ENCODE measurements at regions not wholly inside any gene's neighbourhood (a gene's known extent, or its start where the extent isn't known, plus 50 kb on each side); places are given as distances from the start of the nearest gene placed in this dataset.

- Histone ChIP-seq H3K27me3 (ENCODE audit: control insufficient read depth, insufficient read depth, low read length) (no peaks in the 10 kb centered on the region), H3K27ac (ENCODE audit: low read length) (no peak overlapping the region), H3K9me3 (ENCODE audit: control insufficient read depth, insufficient read depth, low read length) (no peaks in the 10 kb centered on the region), H3K4me1 (ENCODE audit: control insufficient read depth, insufficient read depth, low read length) (0 out of 2 replicates have a peak, but pooled peaks cover 1% of the 10 kb centered on the region), H3K4me3 (ENCODE audit: low read length) (no peak overlapping the region), H3K36me3 (ENCODE audit: control insufficient read depth, insufficient read depth, low read length) (no peaks in the 10 kb centered on the region)
- no CpG with 5 or more reads among the region's 9 CpGs for WGBS (ENCODE audit: insufficient coverage, insufficient read length)
- DNase-seq (ENCODE audit: low read depth, low spot score): no peak
Measured at GRCh38 chr11:11220786-11221185, 132.3 kb downstream of the CSNK2A3 start.

DNA sequence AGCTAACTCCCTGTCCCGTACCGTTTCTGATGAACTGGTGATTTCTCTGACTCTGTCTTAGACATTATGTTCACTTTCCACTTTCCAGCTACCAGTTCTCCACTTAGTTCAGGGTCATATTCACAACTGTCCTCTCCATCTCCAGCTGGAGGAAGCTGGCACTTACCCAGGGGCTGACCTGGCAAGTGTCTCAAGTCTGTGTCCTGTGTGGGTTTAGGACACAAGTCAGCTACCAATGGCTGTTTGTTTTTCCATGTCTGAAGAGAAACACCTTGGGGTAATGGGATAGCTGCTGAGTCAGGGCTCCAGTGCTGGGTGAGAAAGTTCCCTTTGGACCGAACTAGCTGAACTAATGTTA is 134.4 kb downstream of the CSNK2A3 start:
- WGBS (ENCODE audit: insufficient coverage, insufficient read length): no CpG with 5 or more reads among the region's 3 CpGs
- H3K36me3 ChIP-seq (ENCODE audit: control insufficient read depth, insufficient read depth, low read length): no peaks in the 10 kb centered on the region
- H3K27ac ChIP-seq (ENCODE audit: low read length): no peak overlapping the region
- DNase-seq (ENCODE audit: low read depth, low spot score): no peak
- H3K4me3 ChIP-seq (ENCODE audit: low read length): no peak overlapping the region
- H3K9me3 ChIP-seq (ENCODE audit: control insufficient read depth, insufficient read depth, low read length): no peaks in the 10 kb centered on the region
- H3K27me3 ChIP-seq (ENCODE audit: control insufficient read depth, insufficient read depth, low read length): no peaks in the 10 kb centered on the region
- H3K4me1 ChIP-seq (ENCODE audit: control insufficient read depth, insufficient read depth, low read length): 0 out of 2 replicates have a peak, but pooled peaks cover 1% of the 10 kb centered on the region

- no CpG with 5 or more reads among the region's 5 CpGs for WGBS (ENCODE audit: insufficient coverage, insufficient read length)
- H3K27ac ChIP-seq (ENCODE audit: low read length): no peak overlapping the region
Measured at GRCh38 chr11:11217929-11218628, 135.0 kb downstream of the CSNK2A3 start.

GRCh38 chr11:11217289-11217928 is 135.6 kb downstream of the CSNK2A3 start:
- Histone ChIP-seq H3K36me3 (ENCODE audit: control insufficient read depth, insufficient read depth, low read length) (no peaks in the 10 kb centered on the region), H3K4me1 (ENCODE audit: control insufficient read depth, insufficient read depth, low read length) (0 out of 2 replicates have a peak, but pooled peaks cover 1% of the 10 kb centered on the region), H3K4me3 (ENCODE audit: low read length) (no peak overlapping the region), H3K9me3 (ENCODE audit: control insufficient read depth, insufficient read depth, low read length) (no peaks in the 10 kb centered on the region), H3K27me3 (ENCODE audit: control insufficient read depth, insufficient read depth, low read length) (no peaks in the 10 kb centered on the region), H3K27ac (ENCODE audit: low read length) (no peak overlapping the region)
- WGBS (ENCODE audit: insufficient coverage, insufficient read length): no CpG with 5 or more reads among the region's 9 CpGs
- no peak for DNase-seq (ENCODE audit: low read depth, low spot score)

More at GRCh38 chr11:11217929-11218628, 135.0 kb downstream of the CSNK2A3 start:
- no peaks in the 10 kb centered on the region for H3K9me3 ChIP-seq (ENCODE audit: control insufficient read depth, insufficient read depth, low read length)
- H3K4me1 ChIP-seq (ENCODE audit: control insufficient read depth, insufficient read depth, low read length): 0 out of 2 replicates have a peak, but pooled peaks cover 1% of the 10 kb centered on the region
- no peaks in the 10 kb centered on the region for H3K27me3 ChIP-seq (ENCODE audit: control insufficient read depth, insufficient read depth, low read length)
- H3K4me3 ChIP-seq (ENCODE audit: low read length): no peak overlapping the region
- H3K36me3 ChIP-seq (ENCODE audit: control insufficient read depth, insufficient read depth, low read length): no peaks in the 10 kb centered on the region
- DNase-seq (ENCODE audit: low read depth, low spot score): no peak

GRCh38 chr11:11215944-11216343 is 137.1 kb downstream of the CSNK2A3 start:
- WGBS (ENCODE audit: insufficient coverage, insufficient read length): no CpG with 5 or more reads among the region's 3 CpGs
- H3K4me1 ChIP-seq (ENCODE audit: control insufficient read depth, insufficient read depth, low read length): 0 out of 2 replicates have a peak, but pooled peaks cover 1% of the 10 kb centered on the region
- no peaks in the 10 kb centered on the region for H3K27me3 ChIP-seq (ENCODE audit: control insufficient read depth, insufficient read depth, low read length)
- no peaks in the 10 kb centered on the region for H3K36me3 ChIP-seq (ENCODE audit: control insufficient read depth, insufficient read depth, low read length)
- no peak for DNase-seq (ENCODE audit: low read depth, low spot score)
- H3K4me3 ChIP-seq (ENCODE audit: low read length): no peak overlapping the region
- no peaks in the 10 kb centered on the region for H3K9me3 ChIP-seq (ENCODE audit: control insufficient read depth, insufficient read depth, low read length)
- H3K27ac ChIP-seq (ENCODE audit: low read length): no peak overlapping the region

- WGBS (ENCODE audit: insufficient coverage, insufficient read length): no CpG with 5 or more reads among the region's 5 CpGs
- H3K4me3 ChIP-seq (ENCODE audit: low read length): no peak overlapping the region
- no peaks in the 10 kb centered on the region for H3K4me1 ChIP-seq (ENCODE audit: control insufficient read depth, insufficient read depth, low read length)
- H3K27me3 ChIP-seq (ENCODE audit: control insufficient read depth, insufficient read depth, low read length): no peaks in the 10 kb centered on the region
- no peaks in the 10 kb centered on the region for H3K9me3 ChIP-seq (ENCODE audit: control insufficient read depth, insufficient read depth, low read length)
- no peaks in the 10 kb centered on the region for H3K36me3 ChIP-seq (ENCODE audit: control insufficient read depth, insufficient read depth, low read length)
- no peak for DNase-seq (ENCODE audit: low read depth, low spot score)
- H3K27ac ChIP-seq (ENCODE audit: low read length): no peak overlapping the region
Measured at GRCh38 chr11:11215058-11215815, 137.8 kb downstream of the CSNK2A3 start.

DNA sequence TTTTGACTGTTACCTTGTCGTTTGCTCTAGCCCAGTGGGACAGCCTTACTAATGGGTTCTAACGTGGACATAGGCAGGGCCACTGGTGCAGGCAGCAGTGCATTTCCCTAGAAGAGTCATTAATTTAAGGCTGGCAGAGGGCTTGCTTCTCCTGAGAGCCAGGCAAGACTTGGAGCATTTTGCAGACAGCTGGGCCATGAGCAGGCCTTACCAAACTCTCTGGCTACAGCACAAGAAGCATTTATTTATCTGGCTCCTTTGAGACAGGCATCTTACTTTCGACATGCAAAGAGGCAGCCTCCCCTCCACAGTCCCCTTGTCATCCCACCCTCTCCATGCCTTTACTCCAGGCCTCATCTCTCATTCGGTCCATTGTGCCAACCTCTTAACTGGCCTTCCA is 139.9 kb downstream of the CSNK2A3 start:
- Histone ChIP-seq H3K27ac (ENCODE audit: low read length) (no peak overlapping the region), H3K4me3 (ENCODE audit: low read length) (no peak overlapping the region), H3K27me3 (ENCODE audit: control insufficient read depth, insufficient read depth, low read length) (no peaks in the 10 kb centered on the region), H3K9me3 (ENCODE audit: control insufficient read depth, insufficient read depth, low read length) (no peaks in the 10 kb centered on the region), H3K4me1 (ENCODE audit: control insufficient read depth, insufficient read depth, low read length) (no peaks in the 10 kb centered on the region), H3K36me3 (ENCODE audit: control insufficient read depth, insufficient read depth, low read length) (no peaks in the 10 kb centered on the region)
- no peak for DNase-seq (ENCODE audit: low read depth, low spot score)
- WGBS (ENCODE audit: insufficient coverage, insufficient read length): no CpG with 5 or more reads among the region's 4 CpGs

- H3K36me3 ChIP-seq (ENCODE audit: control insufficient read depth, insufficient read depth, low read length): no peaks in the 10 kb centered on the region
- H3K4me1 ChIP-seq (ENCODE audit: control insufficient read depth, insufficient read depth, low read length): no peaks in the 10 kb centered on the region
- H3K4me3 ChIP-seq (ENCODE audit: low read length): no peak overlapping the region
- no peak for DNase-seq (ENCODE audit: low read depth, low spot score)
- no peaks in the 10 kb centered on the region for H3K9me3 ChIP-seq (ENCODE audit: control insufficient read depth, insufficient read depth, low read length)
- no peaks in the 10 kb centered on the region for H3K27me3 ChIP-seq (ENCODE audit: control insufficient read depth, insufficient read depth, low read length)
- H3K27ac ChIP-seq (ENCODE audit: low read length): no peak overlapping the region
Measured at GRCh38 chr11:11211888-11212287, 141.2 kb downstream of the CSNK2A3 start.

DNA sequence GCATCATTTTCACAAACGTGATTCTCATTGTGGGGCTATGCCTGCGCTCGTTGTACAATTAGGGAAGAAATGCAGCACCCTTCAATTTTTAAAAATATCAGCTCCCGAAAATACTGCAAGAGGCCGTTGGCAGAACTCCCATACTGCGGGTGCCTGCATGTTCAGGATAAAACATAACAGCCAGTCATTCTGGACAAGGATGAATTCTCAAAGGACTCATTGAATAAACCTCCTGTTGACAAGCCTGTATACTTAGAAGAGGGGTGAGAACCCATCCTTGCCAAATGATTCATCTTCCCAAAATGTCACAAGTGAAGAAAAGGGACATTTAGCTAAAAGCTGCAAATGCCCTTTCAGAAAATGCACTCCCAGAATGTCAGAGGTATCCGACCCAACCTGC is 141.9 kb downstream of the CSNK2A3 start:
- DNase-seq (ENCODE audit: low read depth, low spot score): no peak

GRCh38 chr11:11210446-11210845 is 142.6 kb downstream of the CSNK2A3 start:
- WGBS (ENCODE audit: insufficient coverage, insufficient read length): no CpG with 5 or more reads among the region's 3 CpGs
- H3K4me3 ChIP-seq (ENCODE audit: low read length): no peak overlapping the region
- no peaks in the 10 kb centered on the region for H3K27me3 ChIP-seq (ENCODE audit: control insufficient read depth, insufficient read depth, low read length)
- no peak overlapping the region for H3K27ac ChIP-seq (ENCODE audit: low read length)
- no peak for DNase-seq (ENCODE audit: low read depth, low spot score)
- no peaks in the 10 kb centered on the region for H3K4me1 ChIP-seq (ENCODE audit: control insufficient read depth, insufficient read depth, low read length)
- no peaks in the 10 kb centered on the region for H3K36me3 ChIP-seq (ENCODE audit: control insufficient read depth, insufficient read depth, low read length)
- no peaks in the 10 kb centered on the region for H3K9me3 ChIP-seq (ENCODE audit: control insufficient read depth, insufficient read depth, low read length)

More for the DNA sequence above, 141.9 kb downstream of the CSNK2A3 start:
- H3K4me3 ChIP-seq (ENCODE audit: low read length): no peak overlapping the region
- WGBS (ENCODE audit: insufficient coverage, insufficient read length): no CpG with 5 or more reads among the region's 7 CpGs
- no peak overlapping the region for H3K27ac ChIP-seq (ENCODE audit: low read length)
- H3K36me3 ChIP-seq (ENCODE audit: control insufficient read depth, insufficient read depth, low read length): no peaks in the 10 kb centered on the region
- H3K9me3 ChIP-seq (ENCODE audit: control insufficient read depth, insufficient read depth, low read length): no peaks in the 10 kb centered on the region
- no peaks in the 10 kb centered on the region for H3K27me3 ChIP-seq (ENCODE audit: control insufficient read depth, insufficient read depth, low read length)
- no peaks in the 10 kb centered on the region for H3K4me1 ChIP-seq (ENCODE audit: control insufficient read depth, insufficient read depth, low read length)

Data from iPS DF 6.9 (cell line).